DND-41 (cell line): ENCODE measurements at regions not wholly inside any gene's neighbourhood (a gene's known extent, or its start where the extent isn't known, plus 50 kb on each side); places are given as distances from the start of the nearest gene placed in this dataset.

Source experiments
- ATAC-seq: fragments of 200-7000 bp; cut with Tn5 transposase; 3 replicates; pipeline ENCODE4 v1.9.1; 2021; ENCODE audit warnings: low read depth; ENCODE audit not compliant: insufficient read depth
- DNase-seq: peaks from one replicate; pipeline ENCODE4 v3.0.0-alpha.2; 2020
- H2AFZ ChIP-seq: 2 replicates; pipeline ENCODE4 v1.6.0; 2012; ENCODE audit warnings: low read depth, low read length
- H3K27ac ChIP-seq: 2 replicates; pipeline ENCODE4 v1.5.1; 2012; ENCODE audit warnings: low read length, inconsistent platforms
- H3K27me3 ChIP-seq: fragments of 200-600 bp; sonication (generic); 2 replicates; pipeline ENCODE4 v1.6.0; 2012; ENCODE audit warnings: low read length, mild to moderate bottlenecking, inconsistent platforms; ENCODE audit not compliant: insufficient read depth, poor library complexity
- H3K36me3 ChIP-seq: 2 replicates; pipeline ENCODE4 v1.5.1; 2012; ENCODE audit warnings: low read length, inconsistent platforms; ENCODE audit not compliant: insufficient read depth
- H3K4me1 ChIP-seq: 2 replicates; pipeline ENCODE4 v1.5.1; 2012; ENCODE audit warnings: mild to moderate bottlenecking, low read length; ENCODE audit not compliant: insufficient read depth
- H3K4me2 ChIP-seq: 2 replicates; pipeline ENCODE4 v1.6.0; 2012; ENCODE audit warnings: mild to moderate bottlenecking, moderate library complexity, low read length, inconsistent platforms; ENCODE audit not compliant: insufficient read depth
- H3K4me3 ChIP-seq, 2 experiments: fragments of 200-600 bp in 1 of 2; shearing (Covaris generic) in 1 of 2; 2 replicates each; pipeline ENCODE4 v1.5.1; 2012 to 2016; ENCODE audit warnings: inconsistent platforms in 2 of 2, low read length in 2 of 2, mild to moderate bottlenecking in 2 of 2, low read depth in 1 of 2, moderate library complexity in 1 of 2
- H3K79me2 ChIP-seq: 2 replicates; pipeline ENCODE4 v1.6.0; 2012; ENCODE audit warnings: low read length, inconsistent platforms; ENCODE audit not compliant: insufficient read depth
- H3K9ac ChIP-seq: 2 replicates; pipeline ENCODE4 v1.6.0; 2012; ENCODE audit warnings: low read depth, mild to moderate bottlenecking, inconsistent platforms, low read length, moderate library complexity
- H3K9me3 ChIP-seq: 2 replicates; pipeline ENCODE4 v1.5.1; 2012; ENCODE audit warnings: low read length, moderate library complexity, mild to moderate bottlenecking, inconsistent platforms; ENCODE audit not compliant: insufficient read depth, severe bottlenecking
- H4K20me1 ChIP-seq: 2 replicates; pipeline ENCODE4 v1.6.0; 2012; ENCODE audit warnings: low read length; ENCODE audit not compliant: insufficient read depth
- EZH2 ChIP-seq: IDR thresholded peaks from 3 replicates; pipeline ENCODE4 v1.6.1; 2012; ENCODE audit warnings: borderline replicate concordance, low read depth, mild to moderate bottlenecking, moderate library complexity, low read length, inconsistent platforms; ENCODE audit not compliant: severe bottlenecking
- TF ChIP-seq, protein P1 (sequence below): IDR thresholded peaks from 2 replicates; pipeline ENCODE4 v1.5.1; 2012; ENCODE audit warnings: borderline replicate concordance, low read length, moderate library complexity, mild to moderate bottlenecking; ENCODE audit not compliant: poor library complexity, severe bottlenecking; ENCODE audit errors: extremely low read depth

DNA sequence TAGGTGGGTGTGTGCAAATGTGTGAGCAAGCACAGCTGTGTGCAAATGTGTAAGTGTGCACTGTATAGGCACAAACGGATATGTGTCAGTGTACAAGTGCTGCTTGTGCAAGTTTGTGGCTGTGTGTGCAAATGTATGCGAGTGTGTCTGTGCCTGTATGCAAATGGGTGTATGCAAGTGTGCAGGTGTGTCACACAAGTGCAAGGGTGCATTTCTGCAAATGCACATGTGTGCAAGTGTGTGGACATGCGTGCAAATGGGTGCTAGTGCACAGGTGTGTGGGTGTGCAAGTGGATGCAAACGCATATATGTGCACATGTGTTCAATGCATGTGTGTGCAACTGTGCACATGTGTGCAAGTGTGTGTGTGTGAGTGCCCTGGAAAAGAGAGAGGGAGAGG is 76.5 kb upstream of the TNRC6C start:
- peak overlapping the region; percentile 49 for H3K4me2 ChIP-seq
- peak overlapping the region; percentile 81 for H3K27ac ChIP-seq
- no peak for DNase-seq
- peak overlapping the region; percentile 3; the same call in 1 of the 2 replicates for H3K9ac ChIP-seq
- H3K36me3 ChIP-seq = no peaks in the 10 kb centered on the region
- peaks cover 6% of the 10 kb centered on the region; the same call in 1 of the 2 replicates for H4K20me1 ChIP-seq
- H3K27me3 ChIP-seq = no peaks in the 10 kb centered on the region
- H3K4me3 ChIP-seq = peak overlapping the region in 1 of 2 experiments; percentile 17; a peak in 2 of 4 replicates
- TF ChIP-seq, protein P1, sequence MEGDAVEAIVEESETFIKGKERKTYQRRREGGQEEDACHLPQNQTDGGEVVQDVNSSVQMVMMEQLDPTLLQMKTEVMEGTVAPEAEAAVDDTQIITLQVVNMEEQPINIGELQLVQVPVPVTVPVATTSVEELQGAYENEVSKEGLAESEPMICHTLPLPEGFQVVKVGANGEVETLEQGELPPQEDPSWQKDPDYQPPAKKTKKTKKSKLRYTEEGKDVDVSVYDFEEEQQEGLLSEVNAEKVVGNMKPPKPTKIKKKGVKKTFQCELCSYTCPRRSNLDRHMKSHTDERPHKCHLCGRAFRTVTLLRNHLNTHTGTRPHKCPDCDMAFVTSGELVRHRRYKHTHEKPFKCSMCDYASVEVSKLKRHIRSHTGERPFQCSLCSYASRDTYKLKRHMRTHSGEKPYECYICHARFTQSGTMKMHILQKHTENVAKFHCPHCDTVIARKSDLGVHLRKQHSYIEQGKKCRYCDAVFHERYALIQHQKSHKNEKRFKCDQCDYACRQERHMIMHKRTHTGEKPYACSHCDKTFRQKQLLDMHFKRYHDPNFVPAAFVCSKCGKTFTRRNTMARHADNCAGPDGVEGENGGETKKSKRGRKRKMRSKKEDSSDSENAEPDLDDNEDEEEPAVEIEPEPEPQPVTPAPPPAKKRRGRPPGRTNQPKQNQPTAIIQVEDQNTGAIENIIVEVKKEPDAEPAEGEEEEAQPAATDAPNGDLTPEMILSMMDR = no peak
- TF ChIP-seq EZH2 = no peak
- no peak for ATAC-seq
- H3K9me3 ChIP-seq = no peaks in the 10 kb centered on the region
- peaks cover 41% of the 10 kb centered on the region for H3K4me1 ChIP-seq
- H3K79me2 ChIP-seq = no peaks in the 10 kb centered on the region
- no peak overlapping the region for H2AFZ ChIP-seq

DNA sequence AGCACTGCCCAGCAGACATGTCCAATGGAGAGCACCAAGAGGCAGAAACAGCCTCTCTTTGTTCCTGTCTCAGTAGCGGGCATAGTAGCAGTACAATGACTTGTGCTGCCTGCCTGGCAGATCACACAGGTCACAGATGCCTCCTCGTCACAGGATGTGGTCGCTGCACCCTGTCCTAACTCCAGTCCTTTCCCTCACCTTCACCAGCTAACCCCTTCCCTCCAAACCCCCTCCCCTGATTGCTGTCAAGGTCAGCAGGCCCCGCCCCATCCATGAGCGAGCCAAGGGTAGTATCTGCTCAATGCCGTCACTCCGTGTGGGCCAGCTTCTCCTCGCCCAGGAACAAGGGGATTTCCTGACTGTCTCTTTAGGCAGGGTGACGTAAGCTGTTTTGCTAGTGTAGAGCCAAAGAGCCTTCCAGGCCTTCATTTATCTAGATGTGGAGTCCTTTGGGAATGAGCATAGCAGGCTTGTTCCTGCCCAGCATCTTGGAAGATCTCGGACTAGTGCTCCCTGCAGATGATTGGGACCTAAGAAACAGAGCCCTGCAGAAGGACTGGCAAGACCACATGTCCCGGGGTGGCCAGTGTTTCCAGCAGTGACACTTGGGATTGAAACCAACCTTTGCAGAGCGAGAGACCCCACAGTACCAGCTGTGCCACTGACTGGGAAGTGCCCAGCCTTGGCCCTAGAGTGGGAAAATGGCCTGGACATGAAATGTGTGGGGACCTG is 75.9 kb upstream of the TNRC6C start:
- Histone ChIP-seq H3K27me3 (no peaks in the 10 kb centered on the region), H3K9ac (no peak overlapping the region; the same call in 1 of the 2 replicates), H3K4me2 (peak overlapping the region; percentile 49), H3K4me1 (peaks cover 47% of the 10 kb centered on the region), H3K9me3 (no peaks in the 10 kb centered on the region), H3K36me3 (no peaks in the 10 kb centered on the region), H2AFZ (no peak overlapping the region), H3K4me3 (no peak overlapping the region), H4K20me1 (peaks cover 6% of the 10 kb centered on the region; the same call in 1 of the 2 replicates), H3K27ac (peak overlapping the region; percentile 81), H3K79me2 (no peaks in the 10 kb centered on the region)
- ATAC-seq = peak; percentile 71
- no peak for TF ChIP-seq EZH2
- TF ChIP-seq, protein P1 = no peak
- peak; percentile 83 for DNase-seq

DNA sequence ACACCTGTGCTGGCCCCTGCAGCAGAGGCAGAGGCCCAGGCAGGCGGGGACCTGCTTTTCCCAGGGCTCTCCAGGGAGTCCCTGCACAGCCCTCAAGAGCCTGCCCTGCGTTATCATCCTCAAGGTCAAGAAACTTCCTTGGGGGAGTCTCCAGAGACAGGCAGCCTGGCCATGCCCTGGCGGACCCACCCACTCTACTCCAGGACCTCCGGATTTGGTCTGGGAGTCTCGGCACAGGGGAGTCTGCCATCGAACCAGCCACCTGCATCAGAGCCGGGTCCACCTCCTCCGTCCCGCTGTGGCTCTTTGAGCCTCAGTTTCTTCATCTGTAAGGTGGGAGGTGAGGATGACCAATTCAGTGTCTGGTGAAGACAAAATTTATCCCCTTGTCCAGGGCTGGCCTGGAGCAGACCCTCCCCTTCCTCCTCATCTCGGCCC is 75.3 kb upstream of the TNRC6C start:
- no peak overlapping the region for H3K4me2 ChIP-seq
- peak overlapping the region; percentile 81; the same call in 1 of the 2 replicates for H3K27ac ChIP-seq

More for the DNA sequence above, 75.3 kb upstream of the TNRC6C start:
- DNase-seq (no peak), ATAC-seq (no peak)
- Histone ChIP-seq H3K36me3 (no peaks in the 10 kb centered on the region), H3K79me2 (no peaks in the 10 kb centered on the region), H3K9ac (no peak overlapping the region; the same call in 1 of the 2 replicates), H4K20me1 (peaks cover 6% of the 10 kb centered on the region; the same call in 1 of the 2 replicates), H3K4me3 (no peak overlapping the region), H3K4me1 (peaks cover 47% of the 10 kb centered on the region), H2AFZ (no peak overlapping the region), H3K27me3 (no peaks in the 10 kb centered on the region), H3K9me3 (no peaks in the 10 kb centered on the region)
- no peak for TF ChIP-seq EZH2
- TF ChIP-seq, protein P1 = no peak
